DOHH2 (cell line): ENCODE measurements at regions not wholly inside any gene's neighbourhood (a gene's known extent, or its start where the extent isn't known, plus 50 kb on each side); places are given as distances from the start of the nearest gene placed in this dataset.

Source experiments
- EZH2phosphoT487 ChIP-seq: fragments of 200-600 bp; sonication (generic); IDR thresholded peaks from 2 replicates; pipeline ENCODE4 v1.6.1; 2017; ENCODE audit warnings: borderline replicate concordance, mild to moderate bottlenecking, antibody characterized with exemption, low read length, moderate library complexity, mixed read lengths
- TF ChIP-seq, protein P1 (sequence below): fragments of 200-600 bp; sonication (generic); IDR thresholded peaks from one replicate; pipeline ENCODE4 v1.5.1; 2014; ENCODE audit warnings: antibody characterized with exemption, mild to moderate bottlenecking, low read depth, low read length; ENCODE audit not compliant: poor library complexity, severe bottlenecking

DNA sequence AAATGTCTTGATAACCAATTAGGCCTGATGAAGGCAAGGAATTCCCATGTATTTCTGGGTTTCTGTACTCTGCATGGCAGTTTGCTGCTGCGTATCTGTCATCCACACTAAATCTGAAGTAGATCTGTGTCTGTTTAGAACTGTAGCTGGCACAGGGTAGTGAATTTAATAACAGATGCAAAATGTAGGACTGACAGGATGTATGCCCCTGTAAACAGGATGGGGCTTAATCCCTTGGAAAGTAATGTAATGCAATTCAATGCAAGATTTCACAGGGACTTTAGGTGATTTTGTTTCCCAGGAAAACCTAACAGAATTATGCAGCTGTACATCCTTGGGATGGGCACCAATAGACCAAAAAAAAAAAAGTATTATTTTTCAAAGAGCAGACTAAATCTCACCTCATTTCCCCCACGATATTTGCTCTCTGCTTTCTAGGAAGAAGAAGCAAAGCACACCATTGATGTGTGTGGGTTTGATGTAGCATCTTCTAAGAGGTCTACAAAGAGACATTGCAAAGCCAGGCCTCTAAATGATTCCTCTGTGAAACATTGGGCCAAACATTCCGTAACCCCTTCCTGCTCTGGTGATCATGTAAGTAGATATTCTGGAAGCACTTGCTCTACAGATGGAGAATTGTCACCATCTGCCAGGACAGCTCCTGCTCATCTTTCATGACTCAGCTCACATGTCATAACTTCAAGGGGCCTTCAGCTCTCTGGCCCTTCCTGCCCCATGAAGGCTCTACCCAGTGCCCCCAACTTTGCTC, 464.3 kb upstream of the RGMA start:
- TF ChIP-seq, protein P1, sequence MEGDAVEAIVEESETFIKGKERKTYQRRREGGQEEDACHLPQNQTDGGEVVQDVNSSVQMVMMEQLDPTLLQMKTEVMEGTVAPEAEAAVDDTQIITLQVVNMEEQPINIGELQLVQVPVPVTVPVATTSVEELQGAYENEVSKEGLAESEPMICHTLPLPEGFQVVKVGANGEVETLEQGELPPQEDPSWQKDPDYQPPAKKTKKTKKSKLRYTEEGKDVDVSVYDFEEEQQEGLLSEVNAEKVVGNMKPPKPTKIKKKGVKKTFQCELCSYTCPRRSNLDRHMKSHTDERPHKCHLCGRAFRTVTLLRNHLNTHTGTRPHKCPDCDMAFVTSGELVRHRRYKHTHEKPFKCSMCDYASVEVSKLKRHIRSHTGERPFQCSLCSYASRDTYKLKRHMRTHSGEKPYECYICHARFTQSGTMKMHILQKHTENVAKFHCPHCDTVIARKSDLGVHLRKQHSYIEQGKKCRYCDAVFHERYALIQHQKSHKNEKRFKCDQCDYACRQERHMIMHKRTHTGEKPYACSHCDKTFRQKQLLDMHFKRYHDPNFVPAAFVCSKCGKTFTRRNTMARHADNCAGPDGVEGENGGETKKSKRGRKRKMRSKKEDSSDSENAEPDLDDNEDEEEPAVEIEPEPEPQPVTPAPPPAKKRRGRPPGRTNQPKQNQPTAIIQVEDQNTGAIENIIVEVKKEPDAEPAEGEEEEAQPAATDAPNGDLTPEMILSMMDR, result no peak
- TF ChIP-seq EZH2phosphoT487, result no peak
